HG03097 (cell line): ENCODE measurements at regions not wholly inside any gene's neighbourhood (a gene's known extent, or its start where the extent isn't known, plus 50 kb on each side); places are given as distances from the start of the nearest gene placed in this dataset.

ENCODE experiments used
- ATAC-seq: cut with Tn5 transposase; IDR thresholded peaks from one replicate; pipeline ENCODE4 v1.9.1; 2021; ENCODE audit not compliant: unreplicated experiment, low FRiP score

DNA sequence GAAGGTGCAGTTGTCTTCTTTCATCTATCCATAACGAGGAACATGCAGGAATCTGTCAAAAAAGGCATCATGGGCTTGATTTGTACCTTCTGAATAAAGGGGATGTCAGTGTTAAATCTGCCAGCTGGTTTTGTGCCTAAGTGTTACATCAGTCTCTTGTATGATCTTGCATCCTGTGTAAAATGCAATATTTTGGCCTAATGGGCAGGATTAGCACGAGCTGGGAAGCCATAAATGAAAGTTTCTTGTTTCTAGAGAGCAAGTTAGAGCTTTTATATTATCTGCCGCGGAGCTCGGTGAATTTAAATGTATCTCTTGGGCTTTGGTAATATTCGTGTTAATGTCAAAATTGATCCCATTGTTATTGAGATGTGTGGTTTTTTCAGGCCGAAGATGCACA, 526.1 kb upstream of the WWC1 start:
- ATAC-seq: no peak

DNA sequence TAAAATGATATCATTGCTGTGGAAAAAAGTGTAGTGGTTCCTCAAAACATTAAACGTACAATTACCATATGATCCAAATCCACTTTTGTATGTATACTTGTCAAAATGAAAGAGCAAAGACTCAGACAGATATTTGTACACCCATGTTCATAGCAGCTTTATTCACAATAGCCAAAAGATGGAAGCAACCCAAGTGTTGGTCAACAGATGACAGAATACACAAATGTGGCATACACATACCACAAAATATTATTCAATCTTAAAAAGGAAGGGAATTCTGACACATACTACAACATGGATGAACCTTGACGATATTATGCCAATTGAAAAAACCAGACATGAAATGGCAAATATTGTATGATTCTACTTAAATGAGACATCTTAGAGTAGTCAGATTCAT, 524.5 kb upstream of the WWC1 start:
- no peak for ATAC-seq

DNA sequence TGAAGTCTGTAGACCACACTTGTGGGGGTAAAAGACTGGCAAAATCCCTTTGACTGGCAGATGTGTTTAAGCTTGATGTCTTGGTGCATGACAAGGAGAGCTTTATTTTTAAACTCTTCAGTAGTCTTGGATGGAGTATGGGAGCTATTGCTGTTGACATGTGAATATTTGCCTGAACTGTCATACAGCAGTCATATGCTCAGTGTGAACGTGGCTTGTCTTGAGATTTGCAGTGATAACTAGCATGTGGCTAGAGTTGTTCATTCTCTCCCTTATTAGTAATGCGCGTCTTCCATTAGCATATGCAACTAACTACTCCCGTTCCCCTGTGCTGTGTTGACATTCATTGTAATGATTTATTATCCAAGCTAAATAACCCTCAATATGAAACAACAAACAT, 523.6 kb upstream of the WWC1 start:
- ATAC-seq: no peak

DNA sequence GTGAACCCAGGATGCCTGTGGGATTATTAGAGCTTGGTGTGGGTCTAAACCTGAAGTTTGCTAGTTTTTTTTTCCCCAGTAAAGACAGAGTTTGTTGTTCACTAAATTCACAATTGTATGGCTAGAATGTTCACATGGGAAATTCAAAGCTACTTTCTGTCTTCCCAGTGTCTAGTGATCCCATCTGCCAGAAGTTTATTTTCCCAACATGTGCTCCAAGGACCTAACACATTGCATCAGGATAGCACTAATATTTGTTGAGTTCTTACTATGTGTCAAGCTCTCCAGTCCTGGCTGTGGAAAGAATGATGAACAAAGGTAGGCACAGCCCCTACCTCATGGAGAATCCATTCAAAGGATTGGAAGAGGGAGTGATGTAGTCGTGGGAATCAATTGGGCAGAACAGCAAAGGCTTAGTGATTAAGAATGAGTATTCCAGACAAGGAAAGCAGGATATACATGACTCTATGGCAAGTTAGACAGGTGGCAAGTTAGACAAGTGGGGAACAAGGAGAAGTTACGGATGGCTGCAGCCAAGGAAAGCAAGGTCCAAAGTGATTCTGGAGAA, 521.5 kb upstream of the WWC1 start:
- ATAC-seq: no peak

DNA sequence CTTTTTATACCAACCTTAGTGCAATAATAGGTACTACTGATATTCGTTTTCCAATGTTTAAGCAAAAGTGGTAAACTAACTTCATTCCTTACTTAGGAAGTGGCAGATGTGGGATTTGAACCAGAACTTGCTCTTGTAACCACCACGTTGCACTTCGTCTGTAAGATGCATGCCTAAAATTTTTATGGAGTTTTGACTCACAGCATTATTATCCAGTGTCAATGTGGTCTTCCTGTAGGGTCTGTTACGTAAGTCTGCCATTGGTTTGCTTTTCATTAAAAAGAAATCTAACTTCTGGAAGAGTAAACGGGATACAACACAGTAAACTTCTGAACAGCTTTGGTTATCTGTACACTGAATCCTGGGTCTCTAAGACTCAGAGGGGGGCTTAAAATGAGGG, 521.0 kb upstream of the WWC1 start:
- ATAC-seq: no peak

DNA sequence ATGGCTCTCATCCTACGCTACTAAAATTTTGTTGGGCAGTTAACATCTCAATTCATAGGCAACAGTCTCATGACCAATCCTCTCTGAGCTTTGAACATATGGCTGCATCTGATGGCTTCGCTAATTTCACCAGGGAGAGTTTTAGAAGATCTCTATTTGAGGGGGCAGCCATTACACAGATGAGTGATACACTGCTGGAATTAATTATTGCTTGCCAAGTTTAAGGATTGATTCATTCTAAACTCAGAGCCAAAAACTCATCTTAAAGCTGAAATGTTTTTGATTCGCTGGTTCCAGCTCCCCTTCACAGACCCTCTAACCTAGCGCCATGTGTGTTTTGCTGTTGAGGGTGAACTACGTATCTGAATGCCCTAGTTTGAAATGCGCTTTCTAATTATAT, 519.9 kb upstream of the WWC1 start:
- ATAC-seq: no peak

DNA sequence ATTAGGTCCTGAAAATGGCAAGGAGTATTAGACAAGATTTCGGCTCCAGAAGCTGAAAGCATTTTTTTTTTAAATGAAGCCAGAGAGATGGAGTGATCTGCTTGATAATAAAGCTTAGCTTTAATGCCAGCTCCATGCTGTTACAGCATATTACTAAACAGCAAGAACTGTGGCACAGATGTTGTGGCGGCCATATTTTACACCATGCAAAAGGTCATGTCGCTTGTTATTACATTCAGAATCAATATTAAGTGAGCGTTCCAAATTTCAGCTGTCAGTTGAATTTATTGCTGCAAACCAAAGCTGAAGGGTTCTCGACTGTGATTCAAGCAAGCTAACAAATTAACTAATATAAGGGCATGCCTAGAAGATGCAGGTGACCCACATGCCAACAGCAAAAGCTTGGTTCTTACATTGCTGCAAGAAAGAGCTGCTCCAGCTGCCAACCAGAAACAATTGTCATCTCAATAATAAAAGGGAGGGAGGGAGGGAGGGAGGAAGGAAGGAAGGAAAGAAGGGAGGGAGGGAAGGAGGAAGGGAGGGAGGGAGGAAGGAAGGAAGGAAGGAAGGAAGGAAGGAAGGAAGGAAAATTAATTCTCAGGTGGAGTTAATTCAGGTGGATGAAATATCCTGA, 517.7 kb upstream of the WWC1 start:
- ATAC-seq: no peak

DNA sequence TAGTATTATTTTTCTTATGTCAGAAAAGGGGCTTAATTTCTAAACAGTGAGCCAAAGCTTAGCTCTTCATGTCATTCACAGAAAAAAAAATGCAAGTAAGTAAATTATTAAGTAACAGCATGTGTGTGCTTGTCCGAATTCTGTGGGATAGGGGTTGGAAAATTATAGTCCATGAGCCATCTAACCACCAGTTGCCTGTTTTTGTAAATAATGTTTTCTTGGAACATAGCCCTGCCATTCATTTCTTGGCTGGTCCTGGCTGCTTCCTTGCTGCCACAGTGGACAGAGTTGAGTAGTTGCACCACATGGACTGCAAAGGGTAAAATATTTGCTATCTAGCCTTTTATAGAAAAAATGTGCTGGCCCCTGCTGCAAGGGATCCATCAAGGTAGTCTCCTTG, 513.7 kb upstream of the WWC1 start:
- ATAC-seq: no peak

DNA sequence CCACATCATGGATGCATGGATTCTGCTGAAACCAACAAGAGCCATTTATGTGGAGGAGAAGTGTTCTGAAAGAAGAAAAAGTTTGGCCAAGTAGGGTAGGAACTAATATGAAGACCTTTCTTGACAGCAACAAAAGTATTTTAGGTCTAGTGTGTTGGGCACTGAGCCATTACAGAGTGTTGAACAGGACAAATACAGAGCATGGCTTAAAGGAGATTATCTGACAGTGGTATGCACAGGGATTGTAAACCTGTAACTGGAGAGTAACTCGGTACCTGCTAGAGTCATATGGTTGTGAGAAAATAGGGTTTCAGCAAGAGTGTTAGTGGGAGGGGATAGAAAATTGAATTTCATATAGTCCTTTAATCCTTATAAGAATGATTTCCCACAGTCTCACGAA, 513.2 kb upstream of the WWC1 start:
- ATAC-seq: no peak

DNA sequence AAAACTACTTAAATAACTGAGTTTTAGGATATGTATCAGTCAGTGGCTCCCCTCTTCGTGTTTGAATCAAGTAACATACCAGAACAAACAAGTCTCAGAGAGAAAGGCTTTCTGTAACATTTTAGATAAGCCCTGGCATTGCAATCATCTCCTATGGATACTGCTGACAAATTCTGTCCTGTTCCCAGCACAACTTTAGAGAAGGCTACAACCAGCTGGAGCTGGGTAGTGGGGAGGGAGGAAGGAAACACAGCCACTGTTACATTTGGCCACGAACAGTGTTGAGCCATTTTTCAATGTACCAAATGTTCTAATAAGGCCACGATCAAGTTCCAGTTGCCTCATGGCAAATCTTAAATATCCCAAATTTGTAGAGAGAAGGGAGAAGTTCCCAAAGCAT, 511.8 kb upstream of the WWC1 start:
- no peak for ATAC-seq

DNA sequence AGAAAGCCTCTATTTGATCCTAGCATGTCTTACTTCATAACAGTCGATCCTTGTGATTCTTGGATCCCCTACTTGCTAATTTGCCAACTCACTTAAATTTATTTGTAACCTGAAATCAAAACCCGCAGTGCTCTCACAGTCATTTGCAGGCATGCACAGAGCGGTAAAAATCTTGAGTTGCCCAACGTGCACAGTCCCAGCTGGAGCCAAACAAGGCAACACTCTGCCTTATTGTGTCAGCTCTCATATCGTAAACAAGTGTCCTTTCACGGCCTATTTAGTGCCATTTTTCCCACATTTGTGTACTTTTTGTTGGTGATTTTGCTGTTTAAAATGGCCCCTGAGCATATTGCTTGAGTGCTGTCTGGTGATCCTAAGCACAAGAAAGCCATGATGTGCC, 511.3 kb upstream of the WWC1 start:
- ATAC-seq: no peak

DNA sequence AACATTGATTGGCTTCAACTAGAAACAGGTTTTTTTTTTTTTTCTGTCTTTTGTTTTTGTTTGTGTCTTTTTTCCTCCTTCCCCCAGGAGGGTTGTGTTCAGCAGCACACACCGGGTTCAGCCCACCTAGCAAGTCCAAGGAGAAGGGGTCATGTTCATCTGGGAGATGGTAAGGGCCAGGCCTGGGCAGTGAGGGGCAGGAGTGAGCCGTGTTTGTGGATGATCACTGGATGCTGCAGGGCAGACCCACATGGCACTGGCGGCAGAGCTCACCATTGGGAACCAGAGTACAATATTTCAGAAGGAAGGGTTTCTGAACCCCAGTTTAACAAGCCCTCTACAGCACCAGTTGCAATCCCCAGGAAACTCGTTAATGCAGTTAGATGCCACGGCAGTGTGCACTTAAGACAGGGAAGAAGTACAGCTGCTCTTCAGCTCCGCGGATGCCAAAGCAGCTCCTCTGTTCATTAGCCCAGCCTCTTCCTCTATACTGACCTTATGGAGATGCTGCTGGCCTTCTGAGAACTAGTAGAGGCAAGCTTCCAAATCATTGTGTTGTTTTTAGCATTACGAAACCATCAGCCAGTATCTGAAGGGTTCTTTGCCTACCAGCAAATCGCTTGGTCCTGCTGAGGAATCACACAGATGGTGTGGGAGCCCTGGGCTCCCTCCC, 508.2 kb upstream of the WWC1 start:
- no peak for ATAC-seq

DNA sequence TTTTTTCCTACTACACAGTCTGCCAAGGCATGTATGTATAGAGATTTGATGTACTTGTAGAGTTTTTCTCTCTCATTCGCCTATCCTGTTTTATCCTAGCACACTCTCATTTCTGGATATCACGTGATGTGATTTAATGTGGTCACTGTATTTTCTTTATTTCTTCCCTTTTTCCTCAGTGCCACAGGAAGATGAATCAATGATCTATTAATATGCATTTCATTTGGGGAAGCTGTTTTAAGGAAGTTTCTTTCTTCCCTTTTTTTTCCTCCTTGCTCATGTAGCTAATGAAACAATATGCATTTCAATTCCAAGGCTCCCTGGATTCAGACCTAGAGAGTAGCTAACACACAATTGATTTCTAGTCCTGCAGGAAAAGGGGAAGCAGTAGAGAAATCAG, 506.3 kb upstream of the WWC1 start:
- no peak for ATAC-seq

DNA sequence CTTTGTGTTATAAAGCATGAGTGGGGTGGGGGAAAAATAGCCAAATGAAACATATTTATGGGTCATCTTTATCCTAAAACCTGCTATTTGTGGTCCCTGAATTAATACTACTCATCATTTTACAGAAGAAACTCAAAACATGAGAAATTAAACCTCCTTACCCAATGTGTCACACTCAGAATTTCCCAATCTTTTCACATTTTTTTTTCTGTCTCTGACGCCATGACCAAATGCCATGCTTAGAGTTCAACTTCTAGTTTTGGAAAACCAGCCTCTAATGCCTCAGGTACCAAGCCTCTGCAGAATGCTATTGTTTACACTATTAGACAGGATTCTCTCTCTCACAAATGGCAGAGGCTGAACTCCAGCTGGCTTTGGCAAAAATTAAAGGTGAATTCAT, 505.5 kb upstream of the WWC1 start:
- ATAC-seq: no peak

DNA sequence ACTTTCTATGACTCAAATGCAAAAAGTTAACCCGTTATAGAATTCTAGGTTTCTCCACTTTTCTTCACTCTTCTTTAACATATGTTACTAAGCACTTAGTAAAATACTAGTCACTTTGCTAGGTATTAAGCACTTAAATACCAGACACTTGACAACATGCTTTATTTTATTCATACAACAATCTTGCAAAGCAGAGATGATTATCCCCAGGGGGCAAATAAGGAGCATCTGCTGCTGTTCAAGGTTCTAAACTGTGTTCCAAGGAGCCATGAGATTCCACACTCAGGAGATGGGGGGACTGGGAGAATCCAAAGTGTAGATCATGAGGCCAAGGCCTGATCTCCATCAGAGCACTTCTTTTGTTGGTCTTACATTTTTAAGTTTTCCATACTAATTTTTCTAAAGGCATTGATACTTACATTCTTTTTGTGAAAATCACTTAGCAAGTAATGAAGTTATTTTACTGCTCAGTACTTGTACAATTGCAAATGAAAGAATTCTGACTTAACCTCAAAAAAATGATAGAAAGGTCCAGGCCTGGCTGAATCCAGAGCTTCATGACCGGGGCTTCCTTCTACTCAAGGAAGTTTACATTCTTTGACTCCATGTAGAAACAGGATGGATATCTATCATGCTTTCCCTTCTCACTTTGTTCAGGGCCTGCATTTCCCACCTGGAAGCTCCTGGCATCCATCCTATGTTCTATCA, 504.4 kb upstream of the WWC1 start:
- no peak for ATAC-seq

DNA sequence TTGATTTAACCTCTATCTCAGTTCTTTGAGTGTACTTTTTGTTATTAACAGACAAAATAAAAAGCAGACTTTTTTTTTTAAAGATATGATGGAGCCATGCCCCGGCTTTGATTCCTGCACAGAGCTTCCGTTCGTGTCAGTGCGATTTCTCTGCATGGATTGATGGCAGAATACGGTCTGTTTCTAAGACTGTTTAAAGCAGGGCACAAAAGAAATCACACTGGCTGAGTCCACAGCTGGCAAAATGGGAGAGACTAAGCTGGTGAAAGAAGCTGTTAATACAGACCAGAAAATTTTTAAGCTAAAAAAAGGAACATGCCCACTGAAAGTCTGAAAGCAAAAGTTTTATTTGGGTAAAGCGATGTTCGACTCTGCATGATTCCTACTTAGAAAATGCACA, 501.4 kb upstream of the WWC1 start:
- ATAC-seq: no peak

DNA sequence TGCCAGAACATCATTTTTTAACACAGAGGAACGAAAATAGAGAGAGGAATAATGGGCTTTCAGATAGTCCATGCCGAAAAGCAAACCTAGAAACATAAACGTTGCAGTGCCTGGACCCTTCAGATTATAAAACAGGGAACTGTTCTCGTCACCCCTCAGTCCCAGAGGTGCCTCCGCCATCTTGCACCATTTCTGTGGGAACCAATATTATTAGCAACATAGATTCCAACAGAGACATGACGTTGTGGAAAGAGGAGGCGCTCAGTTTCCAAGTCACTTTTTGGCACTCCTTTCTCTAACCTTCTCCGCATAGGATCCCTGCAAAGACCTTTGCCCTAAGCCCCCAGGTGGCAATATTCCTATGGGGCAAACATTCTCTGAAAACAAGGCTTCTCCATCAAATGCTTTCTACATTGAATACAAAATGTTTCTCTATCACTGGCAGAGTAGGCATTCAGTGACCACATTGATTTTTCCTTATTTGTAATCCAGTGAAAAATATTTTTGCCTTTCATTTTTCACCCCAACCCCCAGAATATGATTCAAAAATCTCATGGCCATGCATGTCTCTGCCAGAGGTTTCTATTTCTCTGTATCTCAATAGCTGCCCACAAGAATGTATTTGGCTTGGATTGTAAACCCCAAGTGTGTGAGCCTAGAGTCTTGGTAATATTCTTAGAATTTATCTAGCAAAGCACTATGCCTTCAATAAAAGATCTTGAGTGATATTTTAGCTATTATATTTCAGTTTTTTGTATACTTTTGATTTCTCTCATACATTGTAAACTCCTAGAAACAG, 500.8 kb upstream of the WWC1 start:
- ATAC-seq: no peak

DNA sequence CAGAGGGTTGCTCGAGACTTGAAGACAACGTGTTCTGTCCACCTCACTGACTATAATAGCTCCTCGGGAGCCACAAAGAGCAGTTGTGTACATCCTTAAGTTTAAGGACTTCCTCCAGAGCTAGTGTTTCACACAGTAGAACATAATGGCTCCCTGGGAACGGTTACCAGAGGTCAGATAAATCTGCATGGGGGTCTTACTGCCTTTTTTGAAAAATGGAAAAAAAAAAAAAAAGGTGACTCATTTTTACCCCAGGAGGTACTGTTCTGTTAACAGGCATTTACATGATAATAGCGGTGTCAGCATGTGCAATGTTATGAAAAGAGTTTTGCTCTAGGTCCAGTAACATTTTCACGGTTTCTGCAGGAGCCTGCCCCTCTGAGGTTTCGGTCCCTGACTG, 498.9 kb upstream of the WWC1 start:
- no peak for ATAC-seq

DNA sequence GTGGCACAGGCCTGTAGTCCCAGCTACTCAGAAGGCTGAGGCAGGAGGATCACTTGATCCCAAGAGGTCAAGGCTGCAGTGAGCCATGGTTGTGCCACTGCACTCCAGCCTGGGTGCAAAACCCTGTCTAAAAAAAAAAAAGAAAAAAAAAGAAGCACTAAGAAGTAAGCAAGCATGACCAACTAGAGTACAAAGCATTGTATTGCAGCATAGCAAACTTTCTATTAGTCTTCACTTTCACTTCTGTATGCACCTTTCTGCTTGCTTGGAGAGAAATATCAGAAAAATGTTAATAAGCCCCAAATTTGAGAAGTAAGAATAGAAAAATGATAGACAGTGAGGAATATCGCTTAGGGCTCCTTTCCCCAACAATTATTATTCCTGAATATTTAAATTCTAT, 497.7 kb upstream of the WWC1 start:
- no peak for ATAC-seq

DNA sequence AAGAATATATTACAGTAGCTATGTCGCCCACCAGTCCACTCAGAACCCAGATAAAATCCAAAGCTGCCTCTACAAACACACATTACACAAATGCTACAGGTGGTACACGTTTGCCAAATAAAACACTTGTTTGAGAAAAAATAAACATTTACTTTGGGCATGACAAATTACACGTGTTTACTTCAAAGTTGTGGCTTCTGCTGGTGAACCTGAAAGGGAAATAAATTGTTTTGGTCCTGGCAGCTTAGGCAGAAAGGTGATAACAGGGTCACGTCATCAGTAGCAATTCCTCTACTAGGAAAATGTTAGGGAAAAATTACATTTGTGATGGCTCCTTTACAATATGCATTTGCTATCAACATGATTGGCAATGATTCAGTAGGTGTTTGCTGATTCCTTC, 497.3 kb upstream of the WWC1 start:
- ATAC-seq: no peak

DNA sequence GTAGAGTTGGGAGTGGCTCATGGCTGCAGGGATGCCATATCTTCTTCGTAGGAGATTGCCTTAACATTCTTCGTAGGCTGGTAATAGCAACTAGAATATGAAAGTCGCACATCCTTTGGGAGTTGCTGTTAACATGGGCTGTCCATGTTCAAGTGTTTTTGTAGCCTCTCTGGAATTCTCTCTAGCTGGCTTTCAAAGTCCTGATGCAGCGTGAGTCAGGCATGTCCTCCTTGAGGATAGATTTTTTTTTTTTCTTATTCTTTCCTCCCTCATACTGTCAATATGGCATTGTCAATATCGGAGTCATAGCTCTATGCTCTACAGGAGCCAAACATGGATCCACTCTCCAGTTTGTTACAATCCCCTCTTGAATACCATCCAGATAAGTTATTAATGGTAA, 494.8 kb upstream of the WWC1 start:
- ATAC-seq: no peak
